ENCODE measurements at regions not wholly inside any gene's neighbourhood (a gene's known extent, or its start where the extent isn't known, plus 50 kb on each side); places are given as distances from the start of the nearest gene placed in this dataset.

- Histone ChIP-seq H3K4me1 (no peaks in the 10 kb centered on the region), H3K27ac (no peak overlapping the region), H3K27me3 (no peaks in the 10 kb centered on the region), H3K9me3 (no peaks in the 10 kb centered on the region), H3K36me3 (no peaks in the 10 kb centered on the region), H3K4me3 (no peak overlapping the region)
- DNase-seq (ENCODE audit: low spot score) = no peak
- no peak for TF ChIP-seq CTCF (IDR thresholded peaks at IDR 0.05)
These were observed 364.2 kb downstream of the SLITRK2 start for GRCh38 chrX:146181858-146182257.

GRCh38 chrX:146186540-146186939, 368.9 kb downstream of the SLITRK2 start:
- H3K27me3 ChIP-seq = no peaks in the 10 kb centered on the region
- H3K4me1 ChIP-seq = no peaks in the 10 kb centered on the region
- TF ChIP-seq CTCF (IDR thresholded peaks at IDR 0.05) = no peak
- H3K27ac ChIP-seq = no peak overlapping the region
- no peak for DNase-seq (ENCODE audit: low spot score)
- no peaks in the 10 kb centered on the region for H3K36me3 ChIP-seq
- H3K9me3 ChIP-seq = no peaks in the 10 kb centered on the region
- H3K4me3 ChIP-seq = no peak overlapping the region

- Histone ChIP-seq H3K36me3 (no peaks in the 10 kb centered on the region), H3K4me3 (no peak overlapping the region), H3K27me3 (no peaks in the 10 kb centered on the region), H3K4me1 (no peaks in the 10 kb centered on the region), H3K27ac (no peak overlapping the region), H3K9me3 (no peaks in the 10 kb centered on the region)
- TF ChIP-seq CTCF (IDR thresholded peaks at IDR 0.05) = no peak
- DNase-seq (ENCODE audit: low spot score) = no peak
These were observed 371.7 kb downstream of the SLITRK2 start for GRCh38 chrX:146189371-146189770.

- no peaks in the 10 kb centered on the region for H3K4me1 ChIP-seq
- H3K27me3 ChIP-seq = no peaks in the 10 kb centered on the region
- TF ChIP-seq CTCF (IDR thresholded peaks at IDR 0.05) = no peak
- no peaks in the 10 kb centered on the region for H3K36me3 ChIP-seq
- H3K9me3 ChIP-seq = no peaks in the 10 kb centered on the region
- no peak for DNase-seq (ENCODE audit: low spot score)
- no peak overlapping the region for H3K4me3 ChIP-seq
- no peak overlapping the region for H3K27ac ChIP-seq
These were observed 391.2 kb downstream of the SLITRK2 start for GRCh38 chrX:146208821-146209220.

GRCh38 chrX:146224442-146224841, 406.8 kb downstream of the SLITRK2 start:
- Histone ChIP-seq H3K27ac (no peak overlapping the region), H3K36me3 (no peaks in the 10 kb centered on the region), H3K27me3 (no peaks in the 10 kb centered on the region), H3K4me3 (no peak overlapping the region), H3K9me3 (no peaks in the 10 kb centered on the region), H3K4me1 (no peaks in the 10 kb centered on the region)
- TF ChIP-seq CTCF (IDR thresholded peaks at IDR 0.05) = no peak
- DNase-seq (ENCODE audit: low spot score) = no peak

- TF ChIP-seq CTCF (IDR thresholded peaks at IDR 0.05) = no peak
- no peaks in the 10 kb centered on the region for H3K27me3 ChIP-seq
- H3K36me3 ChIP-seq = no peaks in the 10 kb centered on the region
- H3K9me3 ChIP-seq = no peaks in the 10 kb centered on the region
- no peak overlapping the region for H3K27ac ChIP-seq
- DNase-seq (ENCODE audit: low spot score) = no peak
- H3K4me1 ChIP-seq = no peaks in the 10 kb centered on the region
- no peak overlapping the region for H3K4me3 ChIP-seq
These were observed 420.5 kb downstream of the SLITRK2 start for GRCh38 chrX:146238173-146238572.
